Loucy (cell line): ENCODE measurements at regions not wholly inside any gene's neighbourhood (a gene's known extent, or its start where the extent isn't known, plus 50 kb on each side); places are given as distances from the start of the nearest gene placed in this dataset.
"Not testable (repeated sequence)": the region's sequence is repeated elsewhere in the genome, so short reads cannot be mapped to it uniquely, and the experiment has no call there.

Experiments
- H2AFZ ChIP-seq: fragments of 200-600 bp; sonication (generic); 2 replicates; pipeline ENCODE4 v1.6.0; 2016; ENCODE audit warnings: antibody characterized with exemption, mild to moderate bottlenecking, low read length, moderate library complexity
- H3F3A ChIP-seq: fragments of 200-600 bp; 2 replicates; pipeline ENCODE4 v1.6.0; 2016; ENCODE audit warnings: antibody characterized with exemption, low read depth, mild to moderate bottlenecking
- H3K27me3 ChIP-seq: fragments of 200-600 bp; sonication (generic); 2 replicates; pipeline ENCODE4 v1.6.1; 2014; ENCODE audit warnings: low read length, mild to moderate bottlenecking; ENCODE audit not compliant: insufficient read depth, poor library complexity, severe bottlenecking
- H3K36me3 ChIP-seq: fragments of 200-600 bp; sonication (generic); 2 replicates; pipeline ENCODE4 v1.6.1; 2016; ENCODE audit warnings: low read length; ENCODE audit not compliant: insufficient read depth
- H3K4me1 ChIP-seq: fragments of 200-600 bp; sonication (generic); 2 replicates; pipeline ENCODE4 v1.5.1; 2014; ENCODE audit warnings: low read length, mild to moderate bottlenecking; ENCODE audit not compliant: insufficient read depth, poor library complexity, severe bottlenecking
- H3K4me2 ChIP-seq: fragments of 200-600 bp; sonication (generic); 2 replicates; pipeline ENCODE4 v1.6.0; 2014; ENCODE audit warnings: antibody characterized with exemption, low read length, low read depth, mild to moderate bottlenecking; ENCODE audit not compliant: poor library complexity, severe bottlenecking
- H3K4me3 ChIP-seq: fragments of 200-600 bp; sonication (generic); 2 replicates; pipeline ENCODE4 v1.5.1; 2014; ENCODE audit warnings: low read length, mild to moderate bottlenecking, mixed read lengths; ENCODE audit not compliant: poor library complexity, severe bottlenecking
- H3K79me2 ChIP-seq: fragments of 200-600 bp; sonication (generic); 2 replicates; pipeline ENCODE4 v1.6.1; 2014; ENCODE audit warnings: low read length; ENCODE audit not compliant: insufficient read depth
- H3K9ac ChIP-seq: fragments of 200-600 bp; sonication (generic); 2 replicates; pipeline ENCODE4 v1.6.0; 2014; ENCODE audit warnings: mild to moderate bottlenecking, low read depth, low read length, moderate library complexity; ENCODE audit not compliant: poor library complexity, severe bottlenecking
- H3K9me2 ChIP-seq: fragments of 200-600 bp; sonication (generic); replicated peaks from 2 replicates; pipeline ENCODE4 v1.6.1; 2016; ENCODE audit warnings: low read depth, low read length, mixed read lengths
- H3K9me3 ChIP-seq: fragments of 200-600 bp; sonication (generic); 2 replicates; pipeline ENCODE4 v1.6.1; 2014; ENCODE audit warnings: mild to moderate bottlenecking, antibody characterized with exemption, low read length, low read depth; ENCODE audit not compliant: insufficient read depth
- H4K20me1 ChIP-seq: fragments of 200-600 bp; sonication (generic); 2 replicates; pipeline ENCODE4 v1.6.0; 2014; ENCODE audit warnings: antibody characterized with exemption, low read length, mild to moderate bottlenecking; ENCODE audit not compliant: insufficient read depth, poor library complexity, severe bottlenecking
- CTCF ChIP-seq: fragments of 200-600 bp; sonication (generic); conservative IDR thresholded peaks from 2 replicates; pipeline ENCODE4 v1.5.1; 2014; ENCODE audit warnings: mild to moderate bottlenecking, antibody characterized with exemption, low read length
- EZH2phosphoT487 ChIP-seq: fragments of 200-600 bp; IDR thresholded peaks from 2 replicates; pipeline ENCODE4 v1.6.1; 2018; ENCODE audit warnings: antibody characterized with exemption, mild to moderate bottlenecking, moderate library complexity, borderline replicate concordance

GRCh38 chr10:118961436-118961835 is 68.1 kb upstream of the NANOS1 start:
- no peaks in the 10 kb centered on the region for H4K20me1 ChIP-seq
- H3K4me1 ChIP-seq = no peaks in the 10 kb centered on the region
- H2AFZ ChIP-seq = no peak overlapping the region
- H3K27me3 ChIP-seq = no peaks in the 10 kb centered on the region
- H3K36me3 ChIP-seq = no peaks in the 10 kb centered on the region
- H3K9me2 ChIP-seq = no peaks in the 10 kb centered on the region
- no peak overlapping the region for H3K4me2 ChIP-seq
- H3K9me3 ChIP-seq = no peaks in the 10 kb centered on the region
- no peak overlapping the region for H3K4me3 ChIP-seq
- H3K9ac ChIP-seq = no peak overlapping the region
- no peaks in the 10 kb centered on the region for H3K79me2 ChIP-seq
- no peaks in the 10 kb centered on the region for H3F3A ChIP-seq
- TF ChIP-seq EZH2phosphoT487 (no peak), CTCF (no peak)

GRCh38 chr10:118962331-118962868 is 67.1 kb upstream of the NANOS1 start:
- H3K9me3 ChIP-seq, H3K9ac ChIP-seq, H3K79me2 ChIP-seq, H3K4me2 ChIP-seq, H3K27me3 ChIP-seq, H3K4me3 ChIP-seq, H3F3A ChIP-seq, H3K36me3 ChIP-seq, H3K4me1 ChIP-seq, H3K9me2 ChIP-seq, H2AFZ ChIP-seq, H4K20me1 ChIP-seq: not testable (repeated sequence)

GRCh38 chr10:118963341-118963740 is 66.2 kb upstream of the NANOS1 start:
- H3K9me2 ChIP-seq = no peaks in the 10 kb centered on the region
- H3K36me3 ChIP-seq = no peaks in the 10 kb centered on the region
- no peaks in the 10 kb centered on the region for H3F3A ChIP-seq
- no peak overlapping the region for H3K4me3 ChIP-seq
- no peak overlapping the region for H3K9ac ChIP-seq
- H4K20me1 ChIP-seq = no peaks in the 10 kb centered on the region
- no peaks in the 10 kb centered on the region for H3K9me3 ChIP-seq
- no peaks in the 10 kb centered on the region for H3K79me2 ChIP-seq
- no peak overlapping the region for H3K4me2 ChIP-seq
- TF ChIP-seq CTCF (no peak), EZH2phosphoT487 (no peak)
- H3K27me3 ChIP-seq = no peaks in the 10 kb centered on the region
- no peak overlapping the region for H2AFZ ChIP-seq
- H3K4me1 ChIP-seq = no peaks in the 10 kb centered on the region

- H3K4me3 ChIP-seq = no peak overlapping the region
- TF ChIP-seq CTCF (no peak), EZH2phosphoT487 (no peak)
- H3K4me2 ChIP-seq = no peak overlapping the region
- H3K79me2 ChIP-seq = no peaks in the 10 kb centered on the region
- H3K9me3 ChIP-seq = no peaks in the 10 kb centered on the region
- no peaks in the 10 kb centered on the region for H3K27me3 ChIP-seq
- no peak overlapping the region for H2AFZ ChIP-seq
- no peaks in the 10 kb centered on the region for H3K9me2 ChIP-seq
- no peaks in the 10 kb centered on the region for H3K4me1 ChIP-seq
- no peaks in the 10 kb centered on the region for H3F3A ChIP-seq
- H3K9ac ChIP-seq = no peak overlapping the region
- no peaks in the 10 kb centered on the region for H3K36me3 ChIP-seq
- no peaks in the 10 kb centered on the region for H4K20me1 ChIP-seq
Measured at GRCh38 chr10:118963933-118964332, 65.6 kb upstream of the NANOS1 start.

- not testable (repeated sequence) for H4K20me1 ChIP-seq, H3K79me2 ChIP-seq, H3K9ac ChIP-seq, H3K27me3 ChIP-seq, H3K4me2 ChIP-seq, H3K9me3 ChIP-seq, H3K4me3 ChIP-seq, H2AFZ ChIP-seq, H3F3A ChIP-seq, H3K36me3 ChIP-seq, H3K9me2 ChIP-seq, H3K4me1 ChIP-seq
Measured at GRCh38 chr10:118964476-118964875, 65.0 kb upstream of the NANOS1 start.
